ENCODE measurements at regions not wholly inside any gene's neighbourhood (a gene's known extent, or its start where the extent isn't known, plus 50 kb on each side); places are given as distances from the start of the nearest gene placed in this dataset.

DNA sequence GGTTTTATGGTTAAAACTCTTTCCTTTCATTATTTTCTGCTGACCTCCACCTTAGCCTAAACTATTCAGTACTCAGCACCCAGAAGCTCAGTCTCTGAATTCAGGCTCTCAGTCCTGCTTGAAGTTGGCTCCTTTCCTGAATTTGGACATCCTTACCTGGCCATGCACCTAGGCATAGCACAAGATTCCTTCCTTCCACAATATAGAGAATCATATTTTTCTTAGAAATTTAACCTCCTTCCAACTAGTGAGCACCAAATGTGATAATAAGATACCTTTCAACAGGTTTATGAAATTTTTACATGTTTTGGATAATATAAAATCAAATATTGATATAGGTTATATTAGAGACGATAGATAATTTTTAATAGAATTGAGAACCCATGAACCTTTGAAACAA is 905.6 kb upstream of the GHITM start:
- Histone ChIP-seq H3K4me3 (no peak overlapping the region), H3K9me3 (no peaks in the 10 kb centered on the region), H3K27ac (no peak overlapping the region), H3K27me3 (no peaks in the 10 kb centered on the region), H3K4me1 (ENCODE audit: insufficient read depth) (no peaks in the 10 kb centered on the region), H3K36me3 (no peaks in the 10 kb centered on the region)
- WGBS, 3 donors: 71 to 89% (median 83%) methylated on average over 1 of the region's 1 CpG
- TF ChIP-seq EP300 (IDR thresholded peaks at IDR 0.05): no peak
- TF ChIP-seq CTCF (IDR thresholded peaks at IDR 0.05): no peak
- TF ChIP-seq POLR2A (IDR thresholded peaks at IDR 0.05): no peak
- intact Hi-C loops (cut with DNase I): no loop called here
- no peak for DNase-seq

DNA sequence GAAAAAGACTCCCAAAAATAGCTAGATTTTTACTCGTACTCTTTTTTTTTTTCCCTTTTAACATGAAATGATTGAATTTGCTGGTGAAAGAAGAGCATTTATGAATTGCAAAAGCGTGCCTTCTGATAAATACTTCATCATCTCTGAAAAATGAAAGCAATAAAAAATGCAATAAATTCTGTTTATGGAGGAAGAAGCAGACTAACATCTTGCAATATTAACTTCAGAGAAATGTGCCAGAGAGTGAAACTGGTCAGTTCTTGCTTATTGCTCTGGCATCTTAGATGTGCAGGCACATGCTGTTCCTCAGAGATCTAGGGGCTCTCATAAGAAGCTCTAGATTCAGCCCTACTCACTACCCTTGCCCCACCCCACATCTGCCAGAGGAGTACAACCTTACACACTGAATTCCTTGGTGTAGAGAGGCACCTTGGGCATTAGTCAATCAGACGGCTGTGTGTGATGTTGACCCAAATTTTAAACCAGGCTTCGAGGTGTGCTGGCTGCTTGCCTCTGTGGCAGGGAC is 891.1 kb upstream of the GHITM start:
- DNase-seq: no peak
- no peaks in the 10 kb centered on the region for H3K27me3 ChIP-seq
- H3K36me3 ChIP-seq: no peaks in the 10 kb centered on the region
- H3K4me3 ChIP-seq: no peak overlapping the region
- WGBS, 3 donors: 13 to 32% (median 20%) methylated on average over 4 of the region's 4 CpGs
- intact Hi-C loops (cut with DNase I): no loop called here
- no peak overlapping the region for H3K27ac ChIP-seq
- TF ChIP-seq POLR2A (IDR thresholded peaks at IDR 0.05) (no peak), CTCF (IDR thresholded peaks at IDR 0.05) (no peak), EP300 (IDR thresholded peaks at IDR 0.05) (no peak)
- peaks cover 0 to 3% of the 10 kb centered on the region in 2 donors for H3K9me3 ChIP-seq
- peaks cover 3% of the 10 kb centered on the region for H3K4me1 ChIP-seq (ENCODE audit: insufficient read depth)

DNA sequence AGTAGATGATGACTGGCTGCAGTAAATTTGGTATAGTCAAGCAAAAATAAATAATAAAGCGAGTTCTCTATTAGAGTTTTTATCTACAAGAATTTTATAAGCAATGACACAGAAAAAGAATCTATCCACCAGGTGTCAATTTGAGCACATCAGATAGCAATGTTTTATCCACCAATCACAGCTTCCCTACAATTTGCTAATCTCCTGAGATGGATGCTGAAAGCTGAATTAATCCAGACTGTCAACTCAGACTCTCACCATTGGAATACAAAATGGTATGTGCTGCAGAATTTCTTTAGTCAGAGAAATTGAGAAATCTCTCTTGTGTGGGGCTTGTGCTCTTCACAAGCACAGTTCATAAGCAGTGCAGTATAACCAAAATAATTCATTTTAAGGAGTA is 888.9 kb upstream of the GHITM start:
- Histone ChIP-seq H3K9me3 (peaks cover 0 to 9% of the 10 kb centered on the region in 2 donors), H3K36me3 (no peaks in the 10 kb centered on the region), H3K4me1 (ENCODE audit: insufficient read depth) (peaks cover 3% of the 10 kb centered on the region), H3K4me3 (no peak overlapping the region), H3K27me3 (no peaks in the 10 kb centered on the region), H3K27ac (no peak overlapping the region)
- TF ChIP-seq POLR2A (IDR thresholded peaks at IDR 0.05): no peak
- no peak for TF ChIP-seq CTCF (IDR thresholded peaks at IDR 0.05)
- no peak for TF ChIP-seq EP300 (IDR thresholded peaks at IDR 0.05)
- WGBS, 3 donors: 78 to 91% (median 87%) methylated on average over 1 of the region's 1 CpG
- intact Hi-C loops (cut with DNase I): no loop called here
- no peak for DNase-seq

DNA sequence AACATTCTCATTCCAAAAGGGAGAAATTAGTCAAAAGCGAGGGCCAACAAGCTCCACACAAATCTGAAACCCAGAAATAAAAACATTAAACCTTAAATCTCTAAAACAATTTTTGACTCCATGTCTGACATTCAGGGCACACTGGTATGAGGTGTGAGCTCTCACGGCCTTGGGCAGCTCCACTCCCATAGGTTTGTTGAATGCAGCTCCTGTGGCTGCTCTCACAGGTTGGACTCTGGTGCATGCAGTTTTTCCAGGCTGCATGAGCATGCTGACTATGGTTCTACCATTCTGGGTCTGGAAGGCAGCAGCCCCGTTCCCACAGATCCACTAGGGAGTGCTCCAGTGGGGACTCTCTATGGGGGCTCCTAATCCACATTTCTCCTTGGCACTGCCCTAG is 887.1 kb upstream of the GHITM start:
- 87 to 92% (median 91%) methylated on average over 3 of the region's 3 CpGs for WGBS, 3 donors
- H3K27ac ChIP-seq: no peak overlapping the region
- no peak overlapping the region for H3K4me3 ChIP-seq
- intact Hi-C loops (cut with DNase I): no loop called here
- peaks cover 0 to 9% of the 10 kb centered on the region in 2 donors for H3K9me3 ChIP-seq
- no peak for TF ChIP-seq POLR2A (IDR thresholded peaks at IDR 0.05)
- no peak for TF ChIP-seq EP300 (IDR thresholded peaks at IDR 0.05)
- no peak for TF ChIP-seq CTCF (IDR thresholded peaks at IDR 0.05)
- peaks cover 3% of the 10 kb centered on the region for H3K4me1 ChIP-seq (ENCODE audit: insufficient read depth)
- DNase-seq: no peak
- H3K36me3 ChIP-seq: no peaks in the 10 kb centered on the region
- H3K27me3 ChIP-seq: no peaks in the 10 kb centered on the region
